A549 (cell line): ENCODE measurements at regions not wholly inside any gene's neighbourhood (a gene's known extent, or its start where the extent isn't known, plus 50 kb on each side); places are given as distances from the start of the nearest gene placed in this dataset.

Experiments used
- ATAC-seq, 2 experiments: fragments of 200-7000 bp in 1 of 2; fragments of >200 bp in 1 of 2; cut with Nextera tagmentation in 1 of 2; cut with Tn5 transposase in 1 of 2; 3 replicates each; pipeline versions ENCODE4 v1.8.0 to v1.9.1; 2018 to 2020; ENCODE audit warnings: mild to moderate bottlenecking in 1 of 2, moderate library complexity in 1 of 2
- CTCF ChIA-PET: fragments of 300-600 bp; sonication (Branson Sonifier 250); formaldehyde crosslinking; extraction: SDS; loops from one replicate; lab custom pipeline; 2021; ENCODE audit warnings: antibody characterized with exemption, inconsistent platforms; lab: Yijun Ruan, JAX
- POLR2A ChIA-PET: fragments of 350-600 bp; formaldehyde crosslinking; extraction: SDS; loops from one replicate; lab custom pipeline; 2021; ENCODE audit warnings: antibody characterized with exemption, inconsistent platforms; lab: Yijun Ruan, JAX
- DNase-seq, 2 experiments: peaks; one replicate each; pipeline versions ENCODE4 v3.0.0 to v3.0.0-alpha.2; 2011 to 2016; ENCODE audit warnings: low read depth in 1 of 2, low spot score in 1 of 2
- FAIRE-seq: peaks from 2 replicates; lab custom pipeline; 2011; peaks lifted over from hg19 to GRCh38; lab: Jason Lieb, UNC
- H3K27ac ChIP-seq, 2 experiments: fragments of >200 bp; sonication (Bioruptor Twin); formaldehyde crosslinking; 3 replicates each; pipeline ENCODE4 v1.5.1; 2016 to 2017
- H3K4me1 ChIP-seq: fragments of >200 bp; sonication (Bioruptor Twin); formaldehyde crosslinking; 3 replicates; pipeline ENCODE4 v1.6.1; 2016
- H3K4me2 ChIP-seq: fragments of >200 bp; sonication (Bioruptor Twin); formaldehyde crosslinking; 3 replicates; pipeline ENCODE4 v1.6.1; 2016
- H3K4me3 ChIP-seq: fragments of >200 bp; sonication (Bioruptor Twin); formaldehyde crosslinking; 3 replicates; pipeline ENCODE4 v1.5.1; 2016
- H3K9me3 ChIP-seq: fragments of >200 bp; sonication (Bioruptor Twin); formaldehyde crosslinking; 3 replicates; pipeline ENCODE4 v1.6.1; 2016
- CBX2 ChIP-seq: fragments of 200-600 bp; sonication (generic); IDR thresholded peaks from 2 replicates; pipeline ENCODE4 v1.6.1; 2016; ENCODE audit warnings: low read depth, mild to moderate bottlenecking, borderline replicate concordance
- CHD2 ChIP-seq: fragments of 150-350 bp; IDR thresholded peaks from 2 replicates; pipeline ENCODE4 v1.6.1; 2014; ENCODE audit warnings: low read length; ENCODE audit not compliant: partially characterized antibody
- EHMT2 ChIP-seq: fragments of 200-600 bp; sonication (generic); IDR thresholded peaks from 2 replicates; pipeline ENCODE4 v1.6.1; 2016; ENCODE audit warnings: antibody characterized with exemption, low read depth, mild to moderate bottlenecking, moderate library complexity
- ELK1 ChIP-seq: fragments of 150-350 bp; IDR thresholded peaks from 2 replicates; pipeline ENCODE4 v1.6.1; 2014; ENCODE audit warnings: low read depth, mild to moderate bottlenecking, low read length
- ESRRA ChIP-seq: fragments of 150-350 bp; IDR thresholded peaks from 2 replicates; pipeline ENCODE4 v1.6.1; 2014; ENCODE audit warnings: mild to moderate bottlenecking, low read length, borderline replicate concordance
- FOSB ChIP-seq: fragments of 250-450 bp; sonication (Bioruptor Pico); IDR thresholded peaks from 2 replicates; pipeline ENCODE4 v1.5.0; 2020; ENCODE audit warnings: mild to moderate bottlenecking, moderate library complexity
- FOXS1 ChIP-seq: fragments of 250-450 bp; sonication (Bioruptor Pico); IDR thresholded peaks from 2 replicates; pipeline ENCODE4 v1.5.0; 2020; ENCODE audit warnings: mild to moderate bottlenecking, moderate library complexity
- HDAC2 ChIP-seq: fragments of 200-600 bp; sonication (generic); IDR thresholded peaks from 2 replicates; pipeline ENCODE4 v1.6.1; 2016
- HES2 ChIP-seq: fragments of >200 bp; sonication (Bioruptor Twin); formaldehyde crosslinking; IDR thresholded peaks from 2 replicates; pipeline ENCODE4 v1.6.1; 2016
- JUN ChIP-seq, 2 experiments: fragments of >200 bp; sonication (Bioruptor Twin); formaldehyde crosslinking; IDR thresholded peaks; 2 replicates in 1 of 2; 3 replicates in 1 of 2; pipeline ENCODE4 v1.6.1; 2016 to 2017
- JUNB ChIP-seq: fragments of >200 bp; sonication (Bioruptor Twin); formaldehyde crosslinking; IDR thresholded peaks from 2 replicates; pipeline ENCODE4 v1.6.1; 2016
- KDM1A ChIP-seq: fragments of 200-600 bp; sonication (generic); IDR thresholded peaks from 2 replicates; pipeline ENCODE4 v1.6.1; 2016; ENCODE audit warnings: low read depth, mild to moderate bottlenecking
- KDM5A ChIP-seq: fragments of 200-600 bp; sonication (generic); IDR thresholded peaks from 2 replicates; pipeline ENCODE4 v1.6.1; 2016; ENCODE audit warnings: antibody characterized with exemption, mild to moderate bottlenecking
- MAZ ChIP-seq: fragments of 150-350 bp; IDR thresholded peaks from 2 replicates; pipeline ENCODE4 v1.6.1; 2014; ENCODE audit warnings: antibody characterized with exemption, low read depth, low read length, borderline replicate concordance
- NR3C1 ChIP-seq: fragments of >200 bp; sonication (Bioruptor Twin); formaldehyde crosslinking; IDR thresholded peaks from 3 replicates; pipeline ENCODE4 v1.6.1; 2017
- POLR2A ChIP-seq: IDR thresholded peaks from 2 replicates; pipeline ENCODE4 v1.6.1; 2012; ENCODE audit warnings: mild to moderate bottlenecking, low read length
- POLR2AphosphoS2 ChIP-seq: conservative IDR thresholded peaks from 2 replicates; pipeline ENCODE4 v1.6.1; 2012; ENCODE audit warnings: low read length, improper control_type of control experiment, inconsistent platforms
- RCOR1 ChIP-seq: fragments of 150-350 bp; IDR thresholded peaks from 2 replicates; pipeline ENCODE4 v1.6.1; 2014; ENCODE audit warnings: antibody characterized with exemption, low read length, low read depth
- TFCP2L1 ChIP-seq: fragments of 250-450 bp; sonication (Bioruptor Pico); IDR thresholded peaks from 2 replicates; pipeline ENCODE4 v1.5.0; 2021; ENCODE audit warnings: mild to moderate bottlenecking
- TP53 ChIP-seq: fragments of 250-450 bp; sonication (Bioruptor Pico); IDR thresholded peaks from 2 replicates; pipeline ENCODE4 v1.5.0; 2021; ENCODE audit warnings: mild to moderate bottlenecking, moderate library complexity
- ZFP36 ChIP-seq: fragments of 450-650 bp; IDR thresholded peaks from 2 replicates; pipeline ENCODE4 v1.6.1; 2014; ENCODE audit warnings: borderline replicate concordance; ENCODE audit not compliant: partially characterized antibody
- WGBS: methylation state at CpG from one replicate; pipeline ENCODE4 v1.1.6; 2017; ENCODE audit errors: missing lambda C conversion rate; 5-methylcytosine and 5-hydroxymethylcytosine counted together
- TF ChIP-seq, protein P1 (sequence below): fragments of >200 bp; sonication (Bioruptor Twin); formaldehyde crosslinking; IDR thresholded peaks from 3 replicates; pipeline ENCODE4 v1.6.1; 2016
- TF ChIP-seq, protein P2 (sequence below): fragments of 250-450 bp; sonication (Bioruptor Pico); IDR thresholded peaks from 2 replicates; pipeline ENCODE4 v1.5.0; 2020; ENCODE audit warnings: low read depth, mild to moderate bottlenecking, moderate library complexity

- FAIRE-seq (no peak), DNase-seq (no peak), ATAC-seq (no peak)
- CTCF ChIA-PET = interaction anchor here (1.8 kb wide), 1 partner anchor 13 kb away, joined by 4 read pairs; no protein-coding TSS in a partner anchor
- Histone ChIP-seq H3K4me1 (no peaks in the 10 kb centered on the region), H3K4me2 (no peak overlapping the region), H3K4me3 (no peak overlapping the region), H3K27ac (no peak overlapping the region), H3K9me3 (no peaks in the 10 kb centered on the region)
- TF ChIP-seq KDM1A (no peak), JUN (IDR thresholded peaks at IDR 0.05) (no peak), TFCP2L1 (CRISPR knock-in tag) (no peak), KDM5A (no peak), ZFP36 (no peak), HES2 (no peak), NR3C1 (no peak), HDAC2 (no peak), RCOR1 (no peak), EHMT2 (no peak), ESRRA (no peak), TP53 (CRISPR knock-in tag) (no peak), CBX2 (no peak), ELK1 (no peak), MAZ (no peak), FOXS1 (CRISPR knock-in tag) (no peak)
- TF ChIP-seq, protein P1, sequence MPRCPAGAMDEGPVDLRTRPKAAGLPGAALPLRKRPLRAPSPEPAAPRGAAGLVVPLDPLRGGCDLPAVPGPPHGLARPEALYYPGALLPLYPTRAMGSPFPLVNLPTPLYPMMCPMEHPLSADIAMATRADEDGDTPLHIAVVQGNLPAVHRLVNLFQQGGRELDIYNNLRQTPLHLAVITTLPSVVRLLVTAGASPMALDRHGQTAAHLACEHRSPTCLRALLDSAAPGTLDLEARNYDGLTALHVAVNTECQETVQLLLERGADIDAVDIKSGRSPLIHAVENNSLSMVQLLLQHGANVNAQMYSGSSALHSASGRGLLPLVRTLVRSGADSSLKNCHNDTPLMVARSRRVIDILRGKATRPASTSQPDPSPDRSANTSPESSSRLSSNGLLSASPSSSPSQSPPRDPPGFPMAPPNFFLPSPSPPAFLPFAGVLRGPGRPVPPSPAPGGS = no peak
- WGBS = 72% methylated on average over 17 of the region's 17 CpGs
- POLR2A ChIA-PET = no interaction called here
Measured at GRCh38 chr14:101362529-101363260, 198.6 kb upstream of the DIO3 start.

GRCh38 chr14:101363261-101363555 lies 198.1 kb upstream of the DIO3 start:
- ChIA-PET POLR2A (no interaction called here), CTCF (interaction anchor here (1.8 kb wide), 1 partner anchor 14 kb away, joined by 4 read pairs; no protein-coding TSS in a partner anchor)
- TF ChIP-seq CHD2 = no peak
- WGBS = 66% methylated on average over 2 of the region's 2 CpGs
- Histone ChIP-seq H3K4me1 (no peaks in the 10 kb centered on the region), H3K9me3 (no peaks in the 10 kb centered on the region), H3K4me3 (no peak overlapping the region), H3K27ac (no peak overlapping the region), H3K4me2 (no peak overlapping the region)
- no peak for DNase-seq
- ATAC-seq = no peak
- no peak for FAIRE-seq

DNA sequence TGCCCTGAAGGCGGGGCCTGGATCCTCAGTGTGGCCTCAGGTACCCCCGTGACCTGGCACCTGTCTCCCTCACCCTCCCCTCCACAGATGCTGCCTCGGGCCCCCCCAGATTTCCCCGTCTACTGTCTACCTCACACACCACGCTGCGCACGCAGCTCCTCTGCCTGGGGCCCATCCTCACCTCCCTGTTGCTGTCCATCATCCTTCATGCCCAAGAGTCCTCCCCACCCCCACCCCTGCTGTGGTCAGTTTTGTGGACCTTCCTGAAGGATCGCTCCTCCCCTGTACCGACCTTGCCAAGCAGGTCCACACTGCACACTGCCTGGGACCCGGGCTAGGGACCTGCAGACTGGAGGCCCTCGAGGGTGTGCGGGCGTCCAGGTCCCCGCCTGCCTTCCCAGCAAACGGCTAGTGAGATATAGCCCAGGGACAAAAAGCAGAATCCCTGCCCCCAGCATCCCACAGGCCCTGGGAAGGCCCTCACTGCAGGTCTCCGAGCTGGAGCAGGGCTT lies 197.4 kb upstream of the DIO3 start:
- Histone ChIP-seq H3K4me1 (no peaks in the 10 kb centered on the region), H3K4me3 (no peak overlapping the region), H3K4me2 (no peak overlapping the region), H3K27ac (no peak overlapping the region)
- ATAC-seq (no peak), FAIRE-seq (no peak)
- ChIA-PET POLR2A (no interaction called here), CTCF (no interaction called here)
- 84% methylated on average over 9 of the region's 16 CpGs for WGBS
- TF ChIP-seq JUNB (no peak), RCOR1 (no peak), NR3C1 (no peak), FOSB (CRISPR knock-in tag) (no peak), POLR2AphosphoS2 (no peak), POLR2A (no peak)
- TF ChIP-seq, protein P2, sequence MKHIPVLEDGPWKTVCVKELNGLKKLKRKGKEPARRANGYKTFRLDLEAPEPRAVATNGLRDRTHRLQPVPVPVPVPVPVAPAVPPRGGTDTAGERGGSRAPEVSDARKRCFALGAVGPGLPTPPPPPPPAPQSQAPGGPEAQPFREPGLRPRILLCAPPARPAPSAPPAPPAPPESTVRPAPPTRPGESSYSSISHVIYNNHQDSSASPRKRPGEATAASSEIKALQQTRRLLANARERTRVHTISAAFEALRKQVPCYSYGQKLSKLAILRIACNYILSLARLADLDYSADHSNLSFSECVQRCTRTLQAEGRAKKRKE (CRISPR knock-in tag) = no peak
- TF ChIP-seq, all 56 proteins: peak for 0
- no peaks in the 10 kb centered on the region for H3K9me3 ChIP-seq
- DNase-seq = no peak
